NAMALWA (cell line): ENCODE measurements at regions not wholly inside any gene's neighbourhood (a gene's known extent, or its start where the extent isn't known, plus 50 kb on each side); places are given as distances from the start of the nearest gene placed in this dataset.

ENCODE experiments used
- DNase-seq: peaks from one replicate; pipeline ENCODE4 v3.0.0-alpha.2; 2015; ENCODE audit warnings: low spot score

- DNase-seq = no peak
These were observed 100.1 kb upstream of the KLF3 start for GRCh38 chr4:38563707-38564495.

- DNase-seq = no peak
These were observed 98.5 kb upstream of the KLF3 start for GRCh38 chr4:38565271-38566199.

- no peak for DNase-seq
These were observed 97.1 kb upstream of the KLF3 start for GRCh38 chr4:38566806-38567398.

GRCh38 chr4:38567457-38567856 is 96.5 kb upstream of the KLF3 start:
- DNase-seq = no peak

- no peak for DNase-seq
These were observed 95.2 kb upstream of the KLF3 start for GRCh38 chr4:38568768-38569167.

- no peak for DNase-seq
These were observed 93.2 kb upstream of the KLF3 start for GRCh38 chr4:38570647-38571276.

GRCh38 chr4:38572793-38573192 is 91.2 kb upstream of the KLF3 start:
- DNase-seq = no peak

- no peak for DNase-seq
These were observed 89.3 kb upstream of the KLF3 start for GRCh38 chr4:38574559-38575333.

- DNase-seq = no peak
These were observed 87.2 kb upstream of the KLF3 start for GRCh38 chr4:38576767-38577166.

- DNase-seq = no peak
These were observed 86.5 kb upstream of the KLF3 start for GRCh38 chr4:38577462-38577861.

GRCh38 chr4:38581426-38582106 is 82.4 kb upstream of the KLF3 start:
- no peak for DNase-seq

GRCh38 chr4:38582445-38582844 is 81.6 kb upstream of the KLF3 start:
- no peak for DNase-seq

- no peak for DNase-seq
These were observed 81.0 kb upstream of the KLF3 start for GRCh38 chr4:38582889-38583470.

GRCh38 chr4:38585871-38586270 is 78.1 kb upstream of the KLF3 start:
- DNase-seq = no peak

GRCh38 chr4:38587106-38587505 is 76.9 kb upstream of the KLF3 start:
- no peak for DNase-seq

- DNase-seq = no peak
These were observed 74.0 kb upstream of the KLF3 start for GRCh38 chr4:38590046-38590445.

GRCh38 chr4:38591617-38592337 is 72.2 kb upstream of the KLF3 start:
- no peak for DNase-seq

GRCh38 chr4:38598489-38598888 is 65.5 kb upstream of the KLF3 start:
- DNase-seq = no peak

GRCh38 chr4:38600575-38600974 is 63.4 kb upstream of the KLF3 start:
- DNase-seq = no peak
